GM21390 (cell line): ENCODE measurements at regions not wholly inside any gene's neighbourhood (a gene's known extent, or its start where the extent isn't known, plus 50 kb on each side); places are given as distances from the start of the nearest gene placed in this dataset.
"Not testable (repeated sequence)": the region's sequence is repeated elsewhere in the genome, so short reads cannot be mapped to it uniquely, and the experiment has no call there.

Experiments
- ATAC-seq: cut with Tn5 transposase; IDR thresholded peaks from one replicate; pipeline ENCODE4 v1.9.1; 2021; ENCODE audit not compliant: unreplicated experiment

GRCh38 chr2:221775096-221775495 is 203.0 kb upstream of the EPHA4 start:
- ATAC-seq = no peak

- no peak for ATAC-seq
These were observed 202.0 kb upstream of the EPHA4 start for GRCh38 chr2:221774136-221774535.

- ATAC-seq = no peak
These were observed 199.2 kb upstream of the EPHA4 start for GRCh38 chr2:221771297-221771696.

GRCh38 chr2:221767106-221768012 is 195.3 kb upstream of the EPHA4 start:
- no peak for ATAC-seq

GRCh38 chr2:221762496-221762895 is 190.4 kb upstream of the EPHA4 start:
- ATAC-seq = no peak

GRCh38 chr2:221761260-221761659 is 189.2 kb upstream of the EPHA4 start:
- ATAC-seq = no peak

- no peak for ATAC-seq
These were observed 186.0 kb upstream of the EPHA4 start for GRCh38 chr2:221758076-221758475.

- ATAC-seq = no peak
These were observed 181.3 kb upstream of the EPHA4 start for GRCh38 chr2:221753401-221753800.

GRCh38 chr2:221752781-221753180 is 180.7 kb upstream of the EPHA4 start:
- ATAC-seq = no peak

GRCh38 chr2:221750316-221750715 is 178.2 kb upstream of the EPHA4 start:
- no peak for ATAC-seq

- ATAC-seq = peak; percentile 66
These were observed 175.3 kb upstream of the EPHA4 start for GRCh38 chr2:221747289-221747972.

GRCh38 chr2:221741496-221742211 is 169.6 kb upstream of the EPHA4 start:
- ATAC-seq = no peak

GRCh38 chr2:221731432-221732145 is 159.5 kb upstream of the EPHA4 start:
- ATAC-seq = no peak

- no peak for ATAC-seq
These were observed 154.9 kb upstream of the EPHA4 start for GRCh38 chr2:221726894-221727513.

- no peak for ATAC-seq
These were observed 152.6 kb upstream of the EPHA4 start for GRCh38 chr2:221724631-221725203.

- not testable (repeated sequence) for ATAC-seq
These were observed 152.0 kb upstream of the EPHA4 start for GRCh38 chr2:221724117-221724516.

- no peak for ATAC-seq
These were observed 144.6 kb upstream of the EPHA4 start for GRCh38 chr2:221716426-221717303.

GRCh38 chr2:221715523-221716247 is 143.6 kb upstream of the EPHA4 start:
- no peak for ATAC-seq

GRCh38 chr2:221710744-221711143 is 138.6 kb upstream of the EPHA4 start:
- no peak for ATAC-seq
